Activated CD8-positive, alpha-beta T cell treated with anti-CD3 and anti-CD28 coated beads for 36 hours (primary cell): ENCODE measurements at regions not wholly inside any gene's neighbourhood (a gene's known extent, or its start where the extent isn't known, plus 50 kb on each side); places are given as distances from the start of the nearest gene placed in this dataset.

Experiments
- ATAC-seq: fragments of 200-7000 bp; cut with Tn5 transposase; one replicate; pipeline ENCODE4 v1.10.0; 2021; ENCODE audit warnings: mild to moderate bottlenecking, moderate library complexity
- CTCF ChIA-PET: fragments of 350-600 bp; sonication (Branson Sonifier 250); formaldehyde crosslinking; loops from one replicate; lab custom pipeline; 2021; ENCODE audit warnings: antibody characterized with exemption; lab: Charles Lee
- POLR2A ChIA-PET: fragments of 350-600 bp; sonication (Branson Sonifier 250); formaldehyde crosslinking; loops from one replicate; lab custom pipeline; 2021; ENCODE audit warnings: antibody characterized with exemption; lab: Charles Lee
- DNase-seq: peaks from one replicate; pipeline ENCODE4 v3.0.0-alpha.2; 2020
- H3K27ac Mint-ChIP-seq: one replicate; pipeline ENCODE4 v1.8.0; 2021; ENCODE audit warnings: mild to moderate bottlenecking, mixed read lengths
- H3K27me3 Mint-ChIP-seq: one replicate; pipeline ENCODE4 v1.8.0; 2021; ENCODE audit warnings: mixed read lengths
- H3K36me3 Mint-ChIP-seq: one replicate; pipeline ENCODE4 v1.8.0; 2021; ENCODE audit warnings: low read depth, mixed read lengths
- H3K4me1 Mint-ChIP-seq: one replicate; pipeline ENCODE4 v1.8.0; 2021; ENCODE audit warnings: low read depth, mixed read lengths
- H3K4me3 Mint-ChIP-seq: one replicate; pipeline ENCODE4 v1.8.0; 2021; ENCODE audit warnings: mild to moderate bottlenecking, moderate library complexity, mixed read lengths
- H3K9me3 Mint-ChIP-seq: one replicate; pipeline ENCODE4 v1.8.0; 2021; ENCODE audit warnings: mixed read lengths
- intact Hi-C: fragments of 100-400 bp; cut with micrococcal nuclease; formaldehyde crosslinking; loops from one replicate; pipeline ENCODE4 v1.10.0; 2022
- TF ChIP-seq, protein P1 (sequence below): fragments of 200-600 bp; IDR thresholded peaks from one replicate; pipeline ENCODE4 v1.8.0; 2022; ENCODE audit warnings: antibody characterized with exemption, mild to moderate bottlenecking

DNA sequence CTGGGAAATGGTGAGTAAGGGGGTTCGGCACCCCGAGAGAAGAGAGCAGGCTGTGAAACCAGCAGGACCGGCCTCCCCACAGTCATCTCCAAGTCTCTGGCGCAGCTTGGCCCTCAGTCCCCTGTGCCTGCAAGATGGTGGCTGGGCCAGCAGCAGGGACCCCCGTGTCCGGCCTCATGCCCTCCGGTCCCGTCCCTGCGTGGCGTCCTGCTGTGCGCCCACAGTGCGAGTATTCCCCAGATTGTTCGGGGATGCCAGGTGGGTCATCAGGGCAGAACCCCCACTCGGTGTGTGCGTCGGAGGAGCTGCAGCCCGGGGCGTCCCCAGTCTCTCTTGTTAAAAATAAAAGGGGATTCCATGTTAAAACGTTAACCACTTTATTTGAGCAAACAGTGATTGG, 216.9 kb upstream of the ALG10B start:
- TF ChIP-seq, protein P1, sequence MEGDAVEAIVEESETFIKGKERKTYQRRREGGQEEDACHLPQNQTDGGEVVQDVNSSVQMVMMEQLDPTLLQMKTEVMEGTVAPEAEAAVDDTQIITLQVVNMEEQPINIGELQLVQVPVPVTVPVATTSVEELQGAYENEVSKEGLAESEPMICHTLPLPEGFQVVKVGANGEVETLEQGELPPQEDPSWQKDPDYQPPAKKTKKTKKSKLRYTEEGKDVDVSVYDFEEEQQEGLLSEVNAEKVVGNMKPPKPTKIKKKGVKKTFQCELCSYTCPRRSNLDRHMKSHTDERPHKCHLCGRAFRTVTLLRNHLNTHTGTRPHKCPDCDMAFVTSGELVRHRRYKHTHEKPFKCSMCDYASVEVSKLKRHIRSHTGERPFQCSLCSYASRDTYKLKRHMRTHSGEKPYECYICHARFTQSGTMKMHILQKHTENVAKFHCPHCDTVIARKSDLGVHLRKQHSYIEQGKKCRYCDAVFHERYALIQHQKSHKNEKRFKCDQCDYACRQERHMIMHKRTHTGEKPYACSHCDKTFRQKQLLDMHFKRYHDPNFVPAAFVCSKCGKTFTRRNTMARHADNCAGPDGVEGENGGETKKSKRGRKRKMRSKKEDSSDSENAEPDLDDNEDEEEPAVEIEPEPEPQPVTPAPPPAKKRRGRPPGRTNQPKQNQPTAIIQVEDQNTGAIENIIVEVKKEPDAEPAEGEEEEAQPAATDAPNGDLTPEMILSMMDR, result no peak
- CTCF ChIA-PET, result no interaction called here
- ATAC-seq (no peak), DNase-seq (no peak)
- no peak overlapping the region for H3K4me3 Mint-ChIP-seq
- H3K4me1 Mint-ChIP-seq, result no peaks in the 10 kb centered on the region
- H3K9me3 Mint-ChIP-seq, result peaks cover 5% of the 10 kb centered on the region
- no peak overlapping the region for H3K27ac Mint-ChIP-seq
- no peaks in the 10 kb centered on the region for H3K36me3 Mint-ChIP-seq
- POLR2A ChIA-PET, result no interaction called here
- intact Hi-C loops, result no loop called here
- no peaks in the 10 kb centered on the region for H3K27me3 Mint-ChIP-seq

- DNase-seq, result no peak
- ATAC-seq, result no peak
- TF ChIP-seq, protein P1, result no peak
- ChIA-PET POLR2A (no interaction called here), CTCF (no interaction called here)
- Mint-ChIP-seq H3K27ac (no peak overlapping the region), H3K4me3 (no peak overlapping the region), H3K36me3 (no peaks in the 10 kb centered on the region), H3K4me1 (no peaks in the 10 kb centered on the region), H3K9me3 (peaks cover 5% of the 10 kb centered on the region), H3K27me3 (no peaks in the 10 kb centered on the region)
- intact Hi-C loops, result no loop called here
These were observed 214.8 kb upstream of the ALG10B start for GRCh38 chr12:38101753-38102152.

GRCh38 chr12:38102197-38102596, 214.4 kb upstream of the ALG10B start:
- H3K9me3 Mint-ChIP-seq, result peaks cover 5% of the 10 kb centered on the region
- CTCF ChIA-PET, result no interaction called here
- no peak for ATAC-seq

DNA sequence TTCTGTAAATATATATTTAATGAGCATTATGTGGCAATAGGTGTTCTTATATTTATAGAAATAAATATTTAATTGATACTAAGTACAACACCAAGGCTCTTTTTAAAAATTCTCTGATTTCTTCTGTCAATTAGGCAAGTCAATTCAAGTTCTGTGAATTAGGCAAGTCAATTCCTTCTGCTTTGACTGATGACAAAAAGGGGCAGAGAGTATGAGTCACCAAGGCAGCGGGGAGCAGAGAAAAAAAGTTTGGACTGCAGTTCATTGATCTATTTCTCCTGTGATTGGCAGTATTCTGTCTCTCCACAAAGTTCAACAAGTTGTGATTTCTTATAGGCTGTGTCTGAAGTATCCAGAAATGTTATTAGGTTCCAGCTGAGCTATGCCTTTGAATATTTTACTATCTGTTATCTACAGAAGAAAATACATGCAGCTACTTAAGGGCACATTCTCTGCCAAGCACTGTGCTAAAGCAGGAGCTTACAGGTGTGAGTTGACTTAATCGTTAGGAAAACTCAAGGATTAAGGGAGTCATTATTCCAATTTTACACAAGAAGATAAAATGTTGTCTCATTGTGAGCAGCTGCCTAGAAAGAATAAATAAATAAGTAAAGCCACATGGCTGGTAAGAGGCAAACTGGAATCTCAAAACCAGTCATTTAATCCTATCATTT, 206.4 kb upstream of the ALG10B start:
- TF ChIP-seq, protein P1, result no peak
- Mint-ChIP-seq H3K36me3 (no peaks in the 10 kb centered on the region), H3K27me3 (peaks cover 2% of the 10 kb centered on the region), H3K4me3 (no peak overlapping the region), H3K27ac (no peak overlapping the region), H3K4me1 (no peaks in the 10 kb centered on the region), H3K9me3 (no peaks in the 10 kb centered on the region)
- no peak for ATAC-seq
- intact Hi-C loops, result no loop called here
- DNase-seq, result no peak
- CTCF ChIA-PET, result no interaction called here
- POLR2A ChIA-PET, result no interaction called here

More at GRCh38 chr12:38102197-38102596, 214.4 kb upstream of the ALG10B start:
- no peak overlapping the region for H3K4me3 Mint-ChIP-seq
- no peak overlapping the region for H3K27ac Mint-ChIP-seq
- H3K27me3 Mint-ChIP-seq, result no peaks in the 10 kb centered on the region
- H3K4me1 Mint-ChIP-seq, result no peaks in the 10 kb centered on the region
- no peak for DNase-seq
- no peaks in the 10 kb centered on the region for H3K36me3 Mint-ChIP-seq
- TF ChIP-seq, protein P1, result no peak
- POLR2A ChIA-PET, result no interaction called here
- intact Hi-C loops, result no loop called here

DNA sequence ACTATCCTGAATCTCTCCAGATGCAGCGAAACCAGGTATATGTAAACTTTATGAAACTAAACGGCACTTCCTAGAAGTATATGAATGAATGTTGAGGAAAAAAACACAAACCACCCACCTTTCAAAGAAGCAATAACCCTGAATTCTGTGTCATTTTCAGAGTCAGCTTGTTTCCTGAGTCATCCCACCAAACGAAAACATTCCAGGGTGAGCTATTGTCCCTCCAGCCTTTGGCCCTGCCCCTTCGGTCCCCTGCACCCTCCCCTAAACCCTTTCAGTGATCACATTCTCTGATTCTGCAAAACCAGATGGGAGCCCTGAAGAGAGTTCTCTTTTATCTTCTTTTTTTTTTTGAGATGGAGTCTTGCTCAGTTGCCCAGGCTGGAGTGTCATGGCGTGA, 202.6 kb upstream of the ALG10B start:
- POLR2A ChIA-PET, result no interaction called here
- no peak for DNase-seq

More for the DNA sequence above, 202.6 kb upstream of the ALG10B start:
- Mint-ChIP-seq H3K27me3 (no peaks in the 10 kb centered on the region), H3K9me3 (peaks cover 3% of the 10 kb centered on the region), H3K4me3 (no peak overlapping the region), H3K36me3 (no peaks in the 10 kb centered on the region), H3K4me1 (no peaks in the 10 kb centered on the region), H3K27ac (no peak overlapping the region)
- CTCF ChIA-PET, result no interaction called here
- TF ChIP-seq, protein P1, result no peak
- intact Hi-C loops, result no loop called here
- ATAC-seq, result no peak
